ENCODE measurements at regions not wholly inside any gene's neighbourhood (a gene's known extent, or its start where the extent isn't known, plus 50 kb on each side); places are given as distances from the start of the nearest gene placed in this dataset.

DNA sequence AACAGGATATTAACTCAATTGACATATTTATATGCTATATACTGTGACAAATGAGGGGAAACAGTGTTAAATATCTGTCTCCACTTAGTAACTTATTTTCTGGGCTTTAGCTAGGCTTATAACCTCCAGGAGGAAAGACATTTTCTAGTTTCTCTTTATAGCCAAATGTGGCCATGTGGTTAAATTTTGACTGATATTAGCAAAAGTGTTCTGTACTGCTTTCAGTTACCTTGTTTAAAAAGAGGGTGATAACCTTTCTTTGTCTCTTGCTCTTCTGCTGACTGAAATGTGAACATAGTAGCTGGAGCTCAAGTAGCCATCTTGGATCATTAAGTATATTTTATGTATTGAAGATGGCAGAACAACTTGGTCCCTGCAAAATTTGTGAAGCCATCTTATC, 253.7 kb downstream of the PDHA2 start:
- Mint-ChIP-seq H3K4me3 (no peak overlapping the region), H3K27ac (no peak overlapping the region)

DNA sequence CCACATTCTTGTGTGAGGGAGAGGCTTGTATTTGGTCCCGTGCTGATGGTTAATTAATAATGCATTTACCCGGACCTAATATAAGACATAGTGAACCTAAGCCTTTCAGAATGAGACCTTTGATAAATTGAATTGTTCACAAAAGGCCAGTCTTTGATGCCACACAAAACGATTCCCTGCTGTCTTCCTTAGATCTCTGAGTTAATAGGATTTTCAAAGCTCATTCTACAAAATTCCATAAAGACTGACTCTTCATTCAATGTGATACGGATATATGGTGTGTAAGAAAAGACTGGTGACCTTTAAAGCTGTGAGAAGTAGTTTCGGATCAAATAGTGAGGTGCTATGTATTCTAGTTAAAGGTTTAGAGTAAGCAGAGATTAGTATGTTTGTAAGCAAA, 254.3 kb downstream of the PDHA2 start:
- no peak overlapping the region for H3K27ac Mint-ChIP-seq
- H3K9me3 Mint-ChIP-seq: peaks cover 0 to 1% of the 10 kb centered on the region in 2 donors
- DNase-seq (no peak), ATAC-seq (replicated peaks) (no peak)
- H3K4me3 Mint-ChIP-seq: no peak overlapping the region
- no peaks in the 10 kb centered on the region for H3K36me3 Mint-ChIP-seq (ENCODE audit: insufficient read depth)
- no peaks in the 10 kb centered on the region for H3K4me1 Mint-ChIP-seq (ENCODE audit: low read depth in 2 of 2)
- no peaks in the 10 kb centered on the region for H3K27me3 Mint-ChIP-seq

More for the DNA sequence above, 253.7 kb downstream of the PDHA2 start:
- Mint-ChIP-seq H3K27me3 (no peaks in the 10 kb centered on the region), H3K4me1 (ENCODE audit: low read depth in 2 of 2) (no peaks in the 10 kb centered on the region), H3K9me3 (peaks cover 0 to 4% of the 10 kb centered on the region in 2 donors), H3K36me3 (ENCODE audit: insufficient read depth) (no peaks in the 10 kb centered on the region)
- ATAC-seq (replicated peaks): no peak
- DNase-seq: no peak

DNA sequence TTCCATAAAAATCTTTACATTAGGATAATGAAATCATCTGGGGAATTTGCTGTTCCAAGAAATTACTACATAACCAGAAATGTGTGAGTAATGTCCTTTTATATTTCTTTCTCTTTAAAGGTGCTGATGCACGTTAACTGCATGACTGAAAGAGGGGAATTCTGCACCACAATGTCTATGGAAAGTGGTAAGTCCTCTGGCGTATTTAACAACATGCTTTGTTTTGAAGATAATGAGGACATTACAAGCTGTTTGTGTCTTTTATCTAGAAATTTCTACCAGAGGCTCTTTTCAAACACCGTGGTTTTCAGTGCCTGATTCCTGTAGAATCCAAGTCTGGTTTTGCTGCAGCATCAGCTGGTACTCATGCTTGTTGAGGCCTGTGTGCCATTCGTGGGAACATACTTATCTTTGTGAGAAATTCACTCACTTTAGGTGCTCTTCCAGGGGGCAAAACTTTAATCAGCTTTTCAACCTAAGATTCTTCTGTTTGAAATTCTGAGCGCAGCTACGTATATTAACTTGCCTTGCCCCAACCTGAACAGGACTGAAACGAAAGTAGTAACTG, 257.2 kb downstream of the PDHA2 start:
- no peak overlapping the region for H3K27ac Mint-ChIP-seq

DNA sequence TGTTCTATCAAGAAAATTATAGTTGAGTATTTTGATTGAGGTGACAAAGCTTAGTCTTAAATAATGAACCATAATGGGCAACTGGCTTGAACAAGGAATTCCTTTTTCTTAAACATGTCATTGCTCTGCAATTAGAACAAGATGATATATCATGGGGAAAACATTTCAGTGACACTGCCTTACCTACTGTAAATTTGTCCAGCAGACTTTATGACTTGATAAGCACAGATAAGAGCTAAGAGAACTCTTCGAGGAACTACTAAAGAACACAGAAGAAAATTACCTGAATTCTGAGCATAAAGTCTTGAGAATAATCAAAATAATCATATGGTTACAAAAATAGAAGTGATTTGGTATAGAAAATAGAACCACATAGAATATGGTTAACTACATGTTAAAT, 257.8 kb downstream of the PDHA2 start:
- ATAC-seq (replicated peaks) (no peak), DNase-seq (no peak)
- Mint-ChIP-seq H3K27me3 (no peaks in the 10 kb centered on the region), H3K4me1 (ENCODE audit: low read depth in 2 of 2) (no peaks in the 10 kb centered on the region), H3K27ac (no peak overlapping the region), H3K4me3 (no peak overlapping the region), H3K36me3 (ENCODE audit: insufficient read depth) (no peaks in the 10 kb centered on the region), H3K9me3 (peaks cover 4 to 16% of the 10 kb centered on the region in 2 donors)

More for the DNA sequence above, 257.2 kb downstream of the PDHA2 start:
- ATAC-seq (replicated peaks): no peak
- no peaks in the 10 kb centered on the region for H3K27me3 Mint-ChIP-seq
- DNase-seq: no peak
- no peaks in the 10 kb centered on the region for H3K4me1 Mint-ChIP-seq (ENCODE audit: low read depth in 2 of 2)
- no peak overlapping the region for H3K4me3 Mint-ChIP-seq
- H3K9me3 Mint-ChIP-seq: peaks cover 4 to 15% of the 10 kb centered on the region in 2 donors
- no peaks in the 10 kb centered on the region for H3K36me3 Mint-ChIP-seq (ENCODE audit: insufficient read depth)

DNA sequence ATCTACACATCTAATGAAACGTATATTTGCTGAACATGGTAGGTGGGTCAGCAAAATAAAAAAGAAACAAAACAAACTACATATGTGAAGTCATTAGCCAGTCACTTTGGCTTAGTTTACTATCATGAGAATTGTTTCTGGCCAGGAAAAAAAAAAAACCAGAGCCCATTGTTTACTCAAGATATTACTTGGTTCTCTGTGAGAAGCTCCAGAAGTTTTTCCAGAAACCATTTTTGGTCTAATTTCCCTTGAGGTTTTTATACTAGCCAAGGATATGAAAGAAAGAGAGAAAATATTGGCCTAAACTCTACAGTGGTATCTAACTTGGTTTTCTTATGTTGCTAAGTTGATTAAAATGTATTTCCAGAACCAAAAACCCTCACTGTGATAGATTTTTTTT, 259.1 kb downstream of the PDHA2 start:
- ATAC-seq (replicated peaks) (no peak), DNase-seq (no peak)
- Mint-ChIP-seq H3K27ac (no peak overlapping the region), H3K9me3 (peaks cover 4 to 16% of the 10 kb centered on the region in 2 donors), H3K36me3 (ENCODE audit: insufficient read depth) (no peaks in the 10 kb centered on the region), H3K27me3 (no peaks in the 10 kb centered on the region), H3K4me1 (ENCODE audit: low read depth in 2 of 2) (no peaks in the 10 kb centered on the region), H3K4me3 (no peak overlapping the region)

DNA sequence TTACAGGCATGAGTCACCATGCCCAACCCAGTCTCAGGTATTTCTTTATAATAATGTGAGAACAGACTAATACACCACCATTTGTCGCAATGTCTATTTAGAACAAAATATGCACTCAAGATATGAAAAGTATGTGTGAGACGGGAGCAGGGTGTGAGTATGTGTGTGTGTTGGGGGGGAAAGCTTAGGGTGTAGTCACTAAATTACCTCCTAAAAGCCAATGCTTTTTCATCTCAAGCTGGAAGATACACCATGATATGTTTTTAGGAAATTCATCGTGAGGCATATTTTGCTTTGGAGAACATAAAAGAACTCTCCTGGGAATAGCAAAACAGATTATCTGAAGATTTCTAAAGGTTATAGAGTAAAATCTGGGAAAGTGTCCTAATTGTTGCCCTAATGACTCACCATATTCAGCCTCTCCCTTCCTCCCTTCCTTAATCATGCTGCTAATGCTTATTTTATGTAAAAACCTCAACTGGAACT, 262.7 kb downstream of the PDHA2 start:
- no peaks in the 10 kb centered on the region for H3K27me3 Mint-ChIP-seq

DNA sequence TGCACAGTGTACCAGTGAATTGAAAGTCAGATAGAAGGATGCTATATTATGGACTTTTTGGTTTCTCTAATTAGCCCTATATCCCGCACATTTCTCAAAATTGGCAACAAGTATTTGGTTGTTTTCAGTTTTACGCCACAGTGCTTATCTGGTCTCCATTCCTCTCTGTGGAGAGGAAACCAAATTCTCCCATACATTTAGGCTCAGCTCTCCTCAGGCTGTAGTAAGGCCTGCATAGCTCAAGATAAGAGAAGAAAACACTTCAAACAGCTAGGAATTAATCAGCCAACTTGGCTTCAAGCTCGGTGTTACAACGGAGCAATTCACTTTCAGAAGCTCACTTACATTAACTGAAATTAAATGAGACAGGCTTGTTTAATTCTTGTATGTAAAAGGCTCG, 263.2 kb downstream of the PDHA2 start:
- DNase-seq (no peak), ATAC-seq (replicated peaks) (no peak)
- Mint-ChIP-seq H3K27me3 (no peaks in the 10 kb centered on the region), H3K4me1 (ENCODE audit: low read depth in 2 of 2) (no peaks in the 10 kb centered on the region), H3K9me3 (peaks cover 4 to 23% of the 10 kb centered on the region in 2 donors), H3K27ac (no peak overlapping the region), H3K4me3 (no peak overlapping the region), H3K36me3 (ENCODE audit: insufficient read depth) (no peaks in the 10 kb centered on the region)

More for the DNA sequence above, 262.7 kb downstream of the PDHA2 start:
- Mint-ChIP-seq H3K9me3 (peaks cover 4 to 18% of the 10 kb centered on the region in 2 donors), H3K36me3 (ENCODE audit: insufficient read depth) (no peaks in the 10 kb centered on the region), H3K27ac (no peak overlapping the region), H3K4me3 (no peak overlapping the region), H3K4me1 (ENCODE audit: low read depth in 2 of 2) (no peaks in the 10 kb centered on the region)
- ATAC-seq (replicated peaks): no peak
- DNase-seq: no peak

DNA sequence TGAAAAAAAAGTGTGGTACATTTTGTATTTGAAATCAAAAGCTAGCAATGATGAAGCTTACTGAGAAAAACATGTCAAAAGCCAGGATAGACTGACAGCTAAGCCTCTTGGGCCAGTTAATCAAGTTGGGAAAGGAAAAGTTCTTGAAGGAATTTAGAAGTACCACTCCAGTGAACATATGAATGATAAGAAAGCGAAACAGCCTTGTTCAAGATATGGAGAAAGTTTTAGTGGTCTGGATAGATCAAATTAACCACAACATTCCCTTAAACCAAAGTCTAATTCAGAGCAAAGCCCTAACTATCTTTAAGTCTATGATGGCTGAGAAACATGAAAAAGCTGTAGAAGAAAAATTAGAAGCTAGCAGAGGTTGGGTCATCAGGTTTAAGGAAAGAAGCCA, 268.3 kb downstream of the PDHA2 start:
- H3K27ac Mint-ChIP-seq: no peak overlapping the region
- no peak overlapping the region for H3K4me3 Mint-ChIP-seq
- DNase-seq (no peak), ATAC-seq (replicated peaks) (no peak)
- peaks cover 2 to 22% of the 10 kb centered on the region in 2 donors for H3K9me3 Mint-ChIP-seq
- no peaks in the 10 kb centered on the region for H3K27me3 Mint-ChIP-seq
- no peaks in the 10 kb centered on the region for H3K4me1 Mint-ChIP-seq (ENCODE audit: low read depth in 2 of 2)
- no peaks in the 10 kb centered on the region for H3K36me3 Mint-ChIP-seq (ENCODE audit: insufficient read depth)

DNA sequence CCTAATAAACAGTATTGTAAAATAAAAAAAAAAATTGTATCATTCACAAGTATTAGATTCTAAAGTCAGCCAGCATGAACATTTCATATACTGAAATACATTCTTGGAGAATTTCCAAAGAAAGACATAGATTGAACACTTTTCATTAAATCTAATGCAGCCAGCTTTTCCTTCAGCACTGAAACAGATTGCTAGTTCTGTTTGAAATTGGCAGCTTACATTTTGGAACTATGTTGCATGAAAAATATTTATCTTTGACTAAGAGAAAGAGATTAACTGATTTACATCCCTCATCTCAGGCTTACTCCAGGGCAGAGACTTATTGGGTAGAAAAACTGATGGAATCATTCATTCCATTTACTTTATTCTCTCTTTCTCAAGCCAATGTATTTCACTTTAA, 272.7 kb downstream of the PDHA2 start:
- Mint-ChIP-seq H3K9me3 (peaks cover 5 to 34% of the 10 kb centered on the region in 2 donors), H3K36me3 (ENCODE audit: insufficient read depth) (no peaks in the 10 kb centered on the region), H3K4me1 (ENCODE audit: low read depth in 2 of 2) (no peaks in the 10 kb centered on the region), H3K4me3 (no peak overlapping the region), H3K27me3 (no peaks in the 10 kb centered on the region), H3K27ac (no peak overlapping the region)
- no peak for ATAC-seq (replicated peaks)
- DNase-seq: no peak

DNA sequence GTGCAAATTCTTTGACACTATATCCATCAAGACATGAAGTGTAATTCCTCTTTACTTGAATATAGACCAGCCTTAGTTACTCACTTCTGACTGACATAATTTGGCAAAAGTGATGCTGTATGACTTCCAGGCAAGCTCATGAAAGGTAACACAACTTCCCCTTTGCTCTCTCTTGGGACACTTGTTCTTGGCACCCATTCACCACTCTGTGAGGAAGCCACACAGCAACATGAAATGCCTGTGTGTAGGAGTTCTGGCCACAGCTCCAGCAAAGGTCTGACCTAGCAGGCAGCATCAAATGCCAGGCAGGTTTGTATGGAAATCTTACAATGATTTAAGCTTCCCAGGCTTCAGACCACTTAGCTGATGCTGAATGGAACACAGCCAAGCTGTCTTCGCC, 280.3 kb downstream of the PDHA2 start:
- ATAC-seq (replicated peaks) (no peak), DNase-seq (no peak)
- Mint-ChIP-seq H3K27ac (no peak overlapping the region), H3K4me1 (ENCODE audit: low read depth in 2 of 2) (no peaks in the 10 kb centered on the region), H3K27me3 (no peaks in the 10 kb centered on the region), H3K4me3 (no peak overlapping the region), H3K9me3 (peaks cover 12 to 15% of the 10 kb centered on the region in 2 donors), H3K36me3 (ENCODE audit: insufficient read depth) (no peaks in the 10 kb centered on the region)

DNA sequence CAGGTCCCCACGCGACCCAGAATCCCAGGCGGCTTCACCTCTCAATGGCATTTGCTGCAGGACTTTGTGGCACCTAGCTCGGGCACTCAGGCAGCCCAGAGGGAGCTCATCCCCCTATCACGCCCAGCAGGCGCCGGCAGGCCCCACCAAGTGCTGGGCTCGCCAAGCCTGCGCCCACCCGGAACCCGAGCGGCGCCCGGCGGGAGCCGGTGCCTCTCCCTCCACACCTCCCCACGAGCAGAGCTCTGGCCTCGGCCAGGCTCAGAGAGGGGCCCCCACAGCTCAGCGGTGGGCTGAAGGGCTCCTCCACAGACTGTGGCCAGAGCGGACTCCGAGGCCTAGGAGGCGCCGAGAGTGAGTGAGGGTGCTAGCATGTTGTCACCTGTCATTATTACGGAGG, 286.3 kb downstream of the PDHA2 start:
- Mint-ChIP-seq H3K9me3 (peaks cover 12 to 17% of the 10 kb centered on the region in 2 donors), H3K27me3 (no peaks in the 10 kb centered on the region), H3K27ac (no peak overlapping the region), H3K4me1 (ENCODE audit: low read depth in 2 of 2) (no peaks in the 10 kb centered on the region), H3K4me3 (no peak overlapping the region), H3K36me3 (ENCODE audit: insufficient read depth) (no peaks in the 10 kb centered on the region)
- no peak for ATAC-seq (replicated peaks)
- DNase-seq: no peak

DNA sequence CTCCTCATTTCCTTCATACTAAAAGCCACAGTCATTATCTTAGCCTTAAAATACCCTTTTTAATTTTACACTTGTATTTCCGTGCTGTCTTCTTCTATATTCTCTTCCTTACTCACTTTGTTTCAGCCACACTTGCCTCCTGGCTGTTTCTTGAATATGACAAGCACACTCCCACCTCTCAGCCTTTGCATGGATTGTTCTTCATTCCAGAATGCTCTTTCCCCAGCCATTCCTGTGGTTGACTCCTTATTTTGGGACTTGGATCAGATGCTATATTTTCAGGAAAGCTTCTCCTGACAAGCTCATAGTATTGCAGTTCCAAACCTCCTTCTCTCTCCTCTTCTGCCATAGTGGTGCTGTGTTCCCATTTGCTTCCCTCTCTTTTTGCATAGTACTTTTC, 291.3 kb downstream of the PDHA2 start:
- ATAC-seq (replicated peaks) (no peak), DNase-seq (no peak)
- peaks cover 2 to 13% of the 10 kb centered on the region in 2 donors for H3K9me3 Mint-ChIP-seq
- H3K4me1 Mint-ChIP-seq (ENCODE audit: low read depth in 2 of 2): no peaks in the 10 kb centered on the region
- no peaks in the 10 kb centered on the region for H3K36me3 Mint-ChIP-seq (ENCODE audit: insufficient read depth)
- H3K27ac Mint-ChIP-seq: no peak overlapping the region
- H3K4me3 Mint-ChIP-seq: no peak overlapping the region
- H3K27me3 Mint-ChIP-seq: no peaks in the 10 kb centered on the region

DNA sequence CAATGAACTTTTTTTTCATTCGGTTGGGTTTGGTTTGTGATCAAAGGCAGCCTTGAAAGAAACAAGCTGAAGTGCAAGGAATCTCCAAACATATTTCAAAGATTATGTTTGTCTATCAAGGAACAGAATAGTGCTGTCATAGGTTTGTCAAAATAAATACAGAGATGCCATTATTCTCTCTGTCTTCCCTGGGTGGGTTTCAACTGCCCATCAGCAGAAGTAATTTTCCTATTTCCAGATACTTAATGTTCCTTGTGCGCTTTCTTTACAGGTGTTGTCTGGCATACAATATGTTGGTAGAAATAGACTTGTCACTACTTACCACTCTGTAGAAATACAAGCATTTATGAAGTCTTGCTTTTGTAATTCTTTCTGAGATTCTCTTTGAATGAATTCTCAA, 294.9 kb downstream of the PDHA2 start:
- Mint-ChIP-seq H3K27ac (no peak overlapping the region), H3K9me3 (peaks cover 2 to 8% of the 10 kb centered on the region in 2 donors), H3K36me3 (ENCODE audit: insufficient read depth) (no peaks in the 10 kb centered on the region), H3K27me3 (no peaks in the 10 kb centered on the region), H3K4me1 (ENCODE audit: low read depth in 2 of 2) (no peaks in the 10 kb centered on the region), H3K4me3 (no peak overlapping the region)
- DNase-seq: no peak
- no peak for ATAC-seq (replicated peaks)

DNA sequence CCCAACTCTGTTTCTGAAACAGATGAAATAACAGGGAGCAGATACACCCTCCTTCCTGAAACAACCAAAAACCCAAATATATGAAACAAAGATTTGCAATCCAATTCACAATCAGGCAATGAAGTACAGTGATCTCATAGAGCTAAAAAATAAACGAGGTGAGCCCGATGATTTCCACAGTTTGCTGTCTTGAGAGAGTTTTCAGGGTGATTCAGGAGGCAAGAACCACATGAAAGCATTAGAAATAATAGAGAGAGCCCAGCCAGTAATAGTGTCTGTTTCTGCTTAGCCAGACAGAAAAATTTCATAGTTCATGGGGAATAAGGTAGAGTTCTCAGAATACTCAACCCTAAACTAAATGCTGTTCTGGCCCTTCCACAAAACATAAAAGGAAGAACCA, 296.2 kb downstream of the PDHA2 start:
- no peak overlapping the region for H3K27ac Mint-ChIP-seq
- no peaks in the 10 kb centered on the region for H3K4me1 Mint-ChIP-seq (ENCODE audit: low read depth in 2 of 2)
- DNase-seq: no peak
- H3K4me3 Mint-ChIP-seq: no peak overlapping the region
- no peak for ATAC-seq (replicated peaks)
- no peaks in the 10 kb centered on the region for H3K36me3 Mint-ChIP-seq (ENCODE audit: insufficient read depth)
- H3K27me3 Mint-ChIP-seq: no peaks in the 10 kb centered on the region
- peaks cover 2 to 5% of the 10 kb centered on the region in 2 donors for H3K9me3 Mint-ChIP-seq
